Thoracic aorta (tissue), 2 donors: ENCODE measurements at regions not wholly inside any gene's neighbourhood (a gene's known extent, or its start where the extent isn't known, plus 50 kb on each side); places are given as distances from the start of the nearest gene placed in this dataset.

ENCODE experiments used
- ATAC-seq: fragments of 150-250 bp; one replicate; pipeline ENCODE4 v1.8.0; 2017; ENCODE audit warnings: low read depth; ENCODE audit not compliant: insufficient number of reproducible peaks, low FRiP score
- DNase-seq: peaks from one replicate; pipeline ENCODE4 v3.0.0-alpha.2; 2020; ENCODE audit warnings: low spot score
- H3K27ac ChIP-seq, 2 donors: fragments of 200-600 bp; sonication (generic); 1 replicate in 1 of 2; 2 replicates in 1 of 2; pipeline ENCODE4 v1.5.1; 2016; ENCODE audit warnings: mild to moderate bottlenecking in 2 of 2, moderate library complexity in 2 of 2
- H3K27me3 ChIP-seq: fragments of 200-600 bp; sonication (generic); replicated peaks from 2 replicates; pipeline ENCODE4 v1.6.0; 2016; ENCODE audit warnings: mild to moderate bottlenecking; ENCODE audit not compliant: insufficient read depth
- H3K36me3 ChIP-seq: fragments of 200-600 bp; sonication (generic); one replicate; pipeline ENCODE4 v1.5.1; 2016
- H3K4me1 ChIP-seq, 2 donors: fragments of 200-600 bp; sonication (generic); 1 replicate in 1 of 2; 2 replicates in 1 of 2; pipeline versions ENCODE4 v1.5.1 to v1.6.0; 2016; ENCODE audit warnings: low read depth in 2 of 2, mild to moderate bottlenecking in 1 of 2; ENCODE audit not compliant: control insufficient read depth in 1 of 2
- H3K4me3 ChIP-seq: fragments of 200-600 bp; sonication (generic); 2 replicates; pipeline ENCODE4 v1.5.1; 2016; ENCODE audit warnings: mild to moderate bottlenecking
- H3K9me3 ChIP-seq: fragments of 200-600 bp; sonication (generic); 2 replicates; pipeline ENCODE4 v1.5.1; 2016
- TF ChIP-seq, protein P1 (sequence below): fragments of 200-600 bp; sonication (generic); IDR thresholded peaks from one replicate; pipeline ENCODE4 v1.5.1; 2019; ENCODE audit warnings: antibody characterized with exemption

DNA sequence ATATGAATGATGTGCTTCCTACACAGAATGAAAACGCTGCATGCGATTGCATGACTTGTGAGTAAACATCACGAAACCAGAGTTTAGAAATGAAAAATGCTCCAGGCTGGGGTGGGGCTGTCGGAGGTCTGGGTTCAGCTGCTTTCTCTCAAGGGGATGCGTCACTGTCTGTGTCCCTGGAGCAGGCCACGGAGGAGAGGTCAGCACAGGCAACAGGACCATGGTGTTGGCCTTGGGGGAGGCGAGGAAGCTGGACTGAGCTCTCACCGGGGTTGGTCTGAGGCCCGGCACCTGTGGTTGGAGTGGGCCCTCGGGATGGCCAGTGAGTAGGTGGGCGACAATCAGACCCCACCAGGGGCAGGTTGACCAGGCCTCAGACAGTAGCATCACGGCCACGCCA lies 89.0 kb upstream of the TMEM18 start:
- no peaks in the 10 kb centered on the region for H3K27me3 ChIP-seq
- H3K9me3 ChIP-seq, result no peaks in the 10 kb centered on the region
- no peak overlapping the region for H3K4me3 ChIP-seq
- no peaks in the 10 kb centered on the region for H3K4me1 ChIP-seq
- no peak for DNase-seq
- H3K27ac ChIP-seq, result no peak overlapping the region
- TF ChIP-seq, protein P1, sequence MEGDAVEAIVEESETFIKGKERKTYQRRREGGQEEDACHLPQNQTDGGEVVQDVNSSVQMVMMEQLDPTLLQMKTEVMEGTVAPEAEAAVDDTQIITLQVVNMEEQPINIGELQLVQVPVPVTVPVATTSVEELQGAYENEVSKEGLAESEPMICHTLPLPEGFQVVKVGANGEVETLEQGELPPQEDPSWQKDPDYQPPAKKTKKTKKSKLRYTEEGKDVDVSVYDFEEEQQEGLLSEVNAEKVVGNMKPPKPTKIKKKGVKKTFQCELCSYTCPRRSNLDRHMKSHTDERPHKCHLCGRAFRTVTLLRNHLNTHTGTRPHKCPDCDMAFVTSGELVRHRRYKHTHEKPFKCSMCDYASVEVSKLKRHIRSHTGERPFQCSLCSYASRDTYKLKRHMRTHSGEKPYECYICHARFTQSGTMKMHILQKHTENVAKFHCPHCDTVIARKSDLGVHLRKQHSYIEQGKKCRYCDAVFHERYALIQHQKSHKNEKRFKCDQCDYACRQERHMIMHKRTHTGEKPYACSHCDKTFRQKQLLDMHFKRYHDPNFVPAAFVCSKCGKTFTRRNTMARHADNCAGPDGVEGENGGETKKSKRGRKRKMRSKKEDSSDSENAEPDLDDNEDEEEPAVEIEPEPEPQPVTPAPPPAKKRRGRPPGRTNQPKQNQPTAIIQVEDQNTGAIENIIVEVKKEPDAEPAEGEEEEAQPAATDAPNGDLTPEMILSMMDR, result no peak
- no peak for ATAC-seq
- no peaks in the 10 kb centered on the region for H3K36me3 ChIP-seq

DNA sequence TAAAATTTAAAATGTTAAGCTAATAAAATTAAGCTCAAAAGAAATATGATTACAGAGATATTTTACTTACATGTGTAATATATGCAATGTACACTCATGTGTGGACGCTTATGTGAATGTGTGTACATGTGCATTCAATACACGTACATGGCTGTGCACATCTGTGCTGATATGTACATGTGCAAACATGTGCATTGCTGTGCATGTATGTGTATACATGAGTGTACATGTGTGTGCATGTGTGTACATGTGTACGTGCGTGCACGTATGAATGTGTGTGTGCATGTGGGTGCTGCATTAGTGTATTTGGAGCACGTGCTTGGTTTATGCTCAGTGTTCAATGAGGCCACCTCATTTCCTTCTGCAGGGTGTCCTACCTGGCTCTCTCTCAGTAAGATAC lies 88.2 kb upstream of the TMEM18 start:
- no peak for DNase-seq
- Histone ChIP-seq H3K4me3 (no peak overlapping the region), H3K4me1 (no peaks in the 10 kb centered on the region), H3K27ac (no peak overlapping the region), H3K36me3 (no peaks in the 10 kb centered on the region), H3K9me3 (no peaks in the 10 kb centered on the region), H3K27me3 (no peaks in the 10 kb centered on the region)
- TF ChIP-seq, protein P1, result no peak
- no peak for ATAC-seq

DNA sequence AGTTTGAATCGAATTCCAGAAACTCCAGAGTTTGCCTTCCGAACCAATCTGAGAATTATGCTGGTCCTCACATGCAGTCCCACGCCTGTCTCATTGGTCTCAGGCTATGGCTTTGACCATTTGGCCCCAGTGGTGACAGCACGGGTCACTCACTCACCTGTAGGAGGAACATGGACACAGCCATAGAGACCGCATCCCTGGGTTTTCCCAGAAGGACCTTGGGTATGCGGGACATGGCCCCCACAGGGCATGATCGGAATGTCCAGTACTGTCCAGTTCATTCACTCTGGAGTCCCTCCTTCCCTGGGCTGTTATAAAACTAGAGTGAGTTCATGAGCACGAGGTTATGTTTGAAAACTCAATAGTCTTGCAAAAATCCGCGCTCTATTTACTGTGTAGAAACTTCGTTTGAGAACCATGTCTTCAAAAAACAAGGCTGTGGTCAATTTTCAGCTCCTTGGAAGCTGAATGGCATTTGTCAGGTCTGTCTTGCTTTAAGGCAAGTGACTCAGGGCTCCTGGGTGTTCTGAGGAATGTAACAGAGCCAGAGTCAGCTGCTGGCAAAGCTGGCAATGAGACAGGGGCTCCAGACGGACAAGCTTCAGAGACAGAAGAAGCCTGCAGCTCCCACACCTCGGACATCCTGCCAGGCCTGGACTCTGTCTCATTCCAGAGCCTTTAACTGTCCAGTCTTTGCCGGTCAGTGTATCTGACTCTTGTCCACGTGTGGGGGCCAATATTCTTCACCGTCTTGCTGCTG lies 86.7 kb upstream of the TMEM18 start:
- ATAC-seq (no peak), DNase-seq (no peak)
- Histone ChIP-seq H3K4me1 (no peaks in the 10 kb centered on the region), H3K36me3 (no peaks in the 10 kb centered on the region), H3K9me3 (no peaks in the 10 kb centered on the region), H3K4me3 (no peak overlapping the region), H3K27me3 (no peaks in the 10 kb centered on the region), H3K27ac (no peak overlapping the region)
- TF ChIP-seq, protein P1, result no peak

DNA sequence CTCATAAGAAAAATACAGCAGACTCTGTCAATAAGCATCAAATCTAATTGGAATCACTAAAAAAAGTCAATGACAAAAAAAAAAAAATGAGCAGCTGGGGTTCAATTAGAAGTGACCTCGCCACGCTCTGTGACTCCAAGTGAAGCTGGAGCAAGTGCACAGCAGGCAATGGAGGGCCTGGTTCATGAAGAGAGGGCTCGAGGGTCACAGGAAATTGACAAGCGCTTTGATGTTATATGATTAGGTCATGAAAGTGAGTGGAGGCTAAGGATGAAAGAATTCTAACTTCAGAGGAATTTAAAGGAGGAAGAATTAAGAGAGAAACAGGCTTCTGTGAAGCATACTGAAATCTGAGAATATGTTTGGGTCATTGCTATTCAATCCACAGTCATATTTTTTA lies 85.4 kb upstream of the TMEM18 start:
- no peak for ATAC-seq
- Histone ChIP-seq H3K4me3 (no peak overlapping the region), H3K27ac (no peak overlapping the region), H3K9me3 (no peaks in the 10 kb centered on the region), H3K4me1 (no peaks in the 10 kb centered on the region), H3K27me3 (no peaks in the 10 kb centered on the region), H3K36me3 (no peaks in the 10 kb centered on the region)
- no peak for DNase-seq
- TF ChIP-seq, protein P1, result no peak

DNA sequence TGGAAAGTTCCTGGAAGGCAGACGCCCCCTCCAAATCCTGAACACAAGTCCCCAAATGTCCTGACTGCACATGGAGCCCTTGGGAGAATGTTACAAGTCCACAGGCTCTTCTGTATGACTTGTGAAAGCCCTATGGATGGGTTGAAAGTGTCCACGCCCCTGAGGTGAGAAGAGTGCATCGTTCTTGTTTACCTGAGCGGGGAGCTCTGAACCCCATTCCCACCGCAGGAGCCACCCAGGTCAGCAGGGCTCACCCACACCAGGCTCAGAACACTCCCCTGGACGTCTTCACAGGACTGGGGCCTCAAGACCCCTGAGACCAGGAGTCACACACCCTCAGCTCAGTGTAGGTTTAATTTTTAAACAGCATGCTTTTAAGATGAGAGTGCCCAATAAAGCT lies 84.2 kb upstream of the TMEM18 start:
- no peak for DNase-seq
- Histone ChIP-seq H3K4me1 (no peaks in the 10 kb centered on the region), H3K36me3 (no peaks in the 10 kb centered on the region), H3K9me3 (no peaks in the 10 kb centered on the region), H3K27me3 (no peaks in the 10 kb centered on the region), H3K4me3 (no peak overlapping the region), H3K27ac (no peak overlapping the region)
- ATAC-seq, result no peak
- TF ChIP-seq, protein P1, result no peak
